Fibroblast of skin of back (primary cell): ENCODE measurements at regions not wholly inside any gene's neighbourhood (a gene's known extent, or its start where the extent isn't known, plus 50 kb on each side); places are given as distances from the start of the nearest gene placed in this dataset.
"Not testable (repeated sequence)": the region's sequence is repeated elsewhere in the genome, so short reads cannot be mapped to it uniquely, and the experiment has no call there.

ENCODE experiments used
- DNase-seq: peaks from one replicate; pipeline ENCODE4 v3.0.0-alpha.2; 2013

- DNase-seq = not testable (repeated sequence)
Observed at GRCh38 chr13:86253497-86253896, 454.3 kb upstream of the SLITRK6 start.

GRCh38 chr13:86255820-86256219 is 456.6 kb upstream of the SLITRK6 start:
- not testable (repeated sequence) for DNase-seq

DNA sequence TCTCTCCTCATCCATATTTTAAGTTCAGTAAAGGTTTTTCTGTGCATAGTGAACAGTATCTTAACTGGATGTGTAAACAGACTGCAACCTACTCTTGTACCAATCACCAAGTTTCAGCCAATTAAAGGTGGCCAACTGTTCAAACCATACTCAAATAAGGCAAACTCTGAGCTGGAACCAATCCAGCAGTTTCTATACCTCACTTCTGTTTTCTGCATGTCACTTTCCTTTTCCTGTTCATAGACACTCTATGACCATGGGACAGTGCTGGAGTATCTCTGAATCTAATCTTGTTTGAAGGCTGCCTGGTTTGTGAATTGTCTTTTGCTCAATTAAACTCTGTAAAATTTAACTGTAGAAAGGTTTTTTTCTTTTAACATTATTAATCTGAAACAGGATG is 470.3 kb upstream of the SLITRK6 start:
- DNase-seq = no peak

DNA sequence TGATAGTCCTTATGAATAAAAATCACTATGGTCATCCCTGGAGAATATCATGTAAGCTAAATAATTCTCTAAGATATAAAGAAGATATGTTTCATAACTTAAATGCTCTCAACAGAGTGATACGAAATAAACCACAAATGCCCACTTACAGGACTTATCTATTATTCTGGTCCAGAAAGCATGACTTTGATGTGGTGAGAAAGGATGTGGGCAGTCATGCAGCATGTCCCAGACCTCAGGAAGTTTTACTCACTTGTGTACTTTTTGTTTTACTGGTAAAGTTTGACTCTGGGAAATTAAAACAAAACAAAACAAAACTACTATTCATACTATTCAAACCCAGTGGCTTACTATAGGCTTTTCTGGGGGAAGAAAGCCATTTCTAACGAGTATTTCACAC is 483.2 kb upstream of the SLITRK6 start:
- peak; percentile 1 for DNase-seq

GRCh38 chr13:86283031-86283430 is 483.8 kb upstream of the SLITRK6 start:
- DNase-seq = no peak

DNA sequence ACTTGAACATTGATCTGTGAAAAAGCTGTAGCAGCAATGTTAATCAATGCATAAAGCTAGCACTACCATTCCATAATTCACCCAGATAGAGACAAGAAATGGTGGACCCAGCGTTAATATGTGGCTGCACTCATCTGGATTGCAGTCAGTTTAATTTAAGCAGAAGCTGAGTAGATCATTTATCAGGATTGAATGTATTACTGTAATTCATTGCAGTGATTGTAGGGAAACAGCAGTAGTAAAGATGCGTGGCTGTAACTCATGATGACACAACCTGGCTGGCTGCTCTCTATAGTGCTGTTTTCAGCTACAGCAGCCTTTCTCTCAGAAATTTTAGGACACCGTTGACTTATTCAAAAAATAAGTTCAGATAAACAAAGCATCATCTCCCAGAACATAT is 499.5 kb upstream of the SLITRK6 start:
- DNase-seq = no peak

DNA sequence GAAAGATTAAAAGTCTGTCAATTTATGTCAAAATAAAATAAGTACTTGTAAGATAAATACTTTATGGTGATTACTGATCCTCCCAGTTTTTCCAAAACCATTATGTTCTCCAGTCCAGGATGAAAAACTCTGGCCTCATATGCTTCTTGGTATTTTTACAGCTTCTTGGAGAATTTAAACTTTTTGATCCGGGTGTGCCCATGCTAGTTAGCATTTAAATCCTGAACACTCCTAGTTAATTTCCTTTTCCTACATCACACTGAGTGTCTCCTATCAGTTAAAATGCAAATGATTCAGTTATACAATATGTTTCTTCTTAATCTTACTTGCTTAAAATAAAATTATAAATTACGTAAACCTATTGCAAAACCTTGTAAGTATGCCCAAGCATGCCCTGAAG is 499.9 kb upstream of the SLITRK6 start:
- no peak for DNase-seq

DNA sequence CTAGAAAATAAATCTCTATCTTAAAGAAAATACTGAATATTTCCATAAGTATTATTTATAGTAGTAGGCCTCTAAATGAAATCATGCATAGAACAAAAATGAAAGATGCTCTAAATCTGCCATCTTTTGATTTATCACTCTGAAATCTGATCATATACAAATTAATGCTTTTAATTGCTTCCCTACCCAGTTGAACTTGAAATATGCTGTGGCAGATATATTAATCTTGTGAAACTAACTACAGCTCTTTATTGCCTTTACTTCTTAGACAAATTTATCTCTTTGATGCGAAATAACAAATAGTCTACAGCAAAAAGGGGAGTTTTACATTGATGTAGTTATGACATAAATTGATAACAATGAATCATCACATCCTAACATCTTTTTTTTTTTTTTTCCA is 510.7 kb upstream of the SLITRK6 start:
- DNase-seq = no peak

- no peak for DNase-seq
Observed at GRCh38 chr13:86313421-86313820, 514.2 kb upstream of the SLITRK6 start.

DNA sequence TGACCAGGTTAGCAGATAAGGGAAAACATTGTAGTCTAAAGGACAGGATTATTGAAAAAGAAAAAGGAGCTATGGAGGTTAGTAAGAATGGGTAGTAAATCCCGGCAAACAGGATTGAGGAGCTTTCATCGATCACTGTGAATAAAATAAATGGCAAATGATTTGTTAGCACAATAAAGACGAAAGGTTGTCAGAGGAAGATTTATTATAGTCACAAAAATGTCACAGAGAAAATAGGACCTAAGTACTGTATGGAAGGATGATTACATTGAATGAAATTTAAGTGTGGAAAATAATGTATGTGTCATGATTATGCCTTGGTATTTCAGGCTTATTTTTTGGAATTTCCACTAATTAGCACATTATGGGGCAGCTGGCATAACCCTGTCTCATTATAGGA is 519.2 kb upstream of the SLITRK6 start:
- DNase-seq = no peak

DNA sequence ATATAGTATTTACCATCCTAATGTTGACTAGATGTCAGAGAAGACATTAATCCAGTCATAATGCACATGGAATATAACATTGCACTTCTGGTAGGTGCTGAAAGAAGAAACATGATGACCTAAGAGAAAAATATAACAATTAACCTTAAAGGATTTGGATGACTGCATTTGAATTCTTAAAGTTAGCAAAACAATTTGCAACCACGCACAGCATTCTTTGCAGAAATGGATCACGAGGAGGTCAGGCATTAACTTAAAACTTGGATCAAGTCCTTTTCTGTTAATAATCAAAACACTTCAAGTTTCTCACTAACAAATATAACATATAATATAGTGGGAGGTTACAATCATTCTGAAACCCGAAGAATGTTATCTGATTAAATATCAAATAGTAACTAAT is 525.0 kb upstream of the SLITRK6 start:
- DNase-seq = no peak

GRCh38 chr13:86355301-86355700 is 556.1 kb upstream of the SLITRK6 start:
- DNase-seq = no peak

- no peak for DNase-seq
Observed at GRCh38 chr13:86357106-86357505, 557.9 kb upstream of the SLITRK6 start.

DNA sequence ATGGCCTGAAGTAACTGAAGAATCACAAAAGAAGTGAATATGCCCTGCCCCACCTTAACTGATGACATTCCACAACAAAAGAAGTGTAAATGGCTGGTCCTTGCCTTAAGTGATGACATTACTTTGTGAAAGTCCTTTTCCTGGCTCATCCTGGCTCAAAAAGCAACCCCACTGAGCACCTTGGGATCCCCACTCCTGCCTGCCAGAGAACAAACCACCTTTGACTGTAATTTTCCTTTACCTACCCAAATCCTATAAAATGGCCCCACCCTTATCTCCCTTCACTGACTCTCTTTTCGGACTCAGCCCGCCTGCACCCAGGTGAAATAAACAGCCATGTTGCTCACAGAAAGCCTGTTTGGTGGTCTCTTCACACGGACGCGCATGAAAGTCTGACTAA is 564.5 kb upstream of the SLITRK6 start:
- DNase-seq = not testable (repeated sequence)

GRCh38 chr13:86368924-86369323 is 569.7 kb upstream of the SLITRK6 start:
- no peak for DNase-seq

DNA sequence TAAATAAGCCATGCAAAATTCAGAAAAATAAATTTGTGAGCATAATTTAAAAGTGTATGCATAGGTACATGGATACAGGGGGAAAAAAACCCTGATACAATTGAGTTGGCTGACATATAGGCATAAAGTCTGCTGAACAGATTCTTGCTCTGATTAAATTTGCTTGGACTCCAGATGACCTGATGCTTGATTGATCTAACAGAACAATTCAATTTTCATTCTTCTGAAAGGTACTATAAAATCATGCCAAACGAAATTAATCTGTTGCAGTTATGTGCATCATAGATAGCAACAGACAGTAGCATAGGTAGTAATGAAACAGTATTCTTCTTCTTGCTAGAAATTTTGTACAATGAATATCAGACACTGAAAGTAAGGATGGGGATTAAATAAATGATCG is 578.2 kb upstream of the SLITRK6 start:
- DNase-seq = no peak

DNA sequence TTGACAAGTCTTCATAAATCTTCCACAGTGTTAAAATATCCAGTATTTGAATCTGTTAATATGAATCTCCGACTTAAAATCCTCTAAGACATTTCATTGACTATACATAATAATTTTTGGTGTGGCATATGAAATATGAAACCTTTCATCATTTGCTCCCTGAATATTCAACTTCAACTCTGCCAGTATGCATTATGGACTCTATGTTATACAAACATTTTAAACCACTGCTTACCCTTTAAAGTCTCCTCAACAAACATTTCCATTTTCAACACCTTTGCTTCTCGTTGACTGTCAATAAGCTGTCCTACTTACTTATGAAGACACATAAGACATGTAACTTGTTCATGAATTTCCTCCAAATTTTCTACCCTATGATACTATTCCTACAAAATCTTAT is 579.4 kb upstream of the SLITRK6 start:
- DNase-seq = no peak

DNA sequence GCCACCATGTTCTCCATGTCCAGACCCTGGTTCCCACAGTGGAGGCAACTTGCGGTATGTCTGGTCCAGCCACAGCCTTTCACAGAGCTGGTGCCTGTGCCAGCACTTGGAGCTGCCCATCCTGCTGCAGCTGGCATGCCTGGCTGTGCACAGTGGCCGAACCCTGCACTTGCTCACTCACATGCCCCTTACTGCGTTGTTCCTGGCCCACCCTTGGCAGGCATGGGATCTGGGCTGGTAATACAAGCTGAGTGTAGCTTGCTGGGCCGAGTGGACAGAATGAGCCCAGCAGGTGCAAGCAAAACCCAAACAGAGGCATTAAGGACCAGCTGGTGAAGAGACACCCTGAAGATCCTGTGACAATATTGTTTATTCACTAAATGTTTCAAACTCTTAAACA is 583.9 kb upstream of the SLITRK6 start:
- no peak for DNase-seq

- DNase-seq = no peak
Observed at GRCh38 chr13:86383561-86383960, 584.3 kb upstream of the SLITRK6 start.

- no peak for DNase-seq
Observed at GRCh38 chr13:86397635-86398034, 598.4 kb upstream of the SLITRK6 start.

DNA sequence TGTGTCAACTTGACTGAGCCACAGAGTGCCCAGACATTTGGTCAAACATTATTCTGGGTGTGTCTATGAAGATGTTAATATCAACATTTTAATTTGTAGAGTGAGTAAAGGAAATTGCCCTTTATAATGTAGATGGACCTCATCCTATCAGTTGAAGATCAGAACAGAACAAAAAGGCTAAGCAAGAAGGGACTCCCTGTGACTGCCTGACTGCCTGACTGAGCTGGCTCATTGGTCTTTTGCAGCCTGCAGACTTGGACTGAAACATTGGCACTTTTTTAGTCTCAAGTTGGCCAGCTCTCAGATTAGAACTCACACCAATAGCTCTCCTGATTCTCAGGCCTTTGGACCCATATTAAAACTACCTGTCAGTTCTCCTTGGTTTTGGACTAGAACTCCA is 600.4 kb upstream of the SLITRK6 start:
- no peak for DNase-seq

DNA sequence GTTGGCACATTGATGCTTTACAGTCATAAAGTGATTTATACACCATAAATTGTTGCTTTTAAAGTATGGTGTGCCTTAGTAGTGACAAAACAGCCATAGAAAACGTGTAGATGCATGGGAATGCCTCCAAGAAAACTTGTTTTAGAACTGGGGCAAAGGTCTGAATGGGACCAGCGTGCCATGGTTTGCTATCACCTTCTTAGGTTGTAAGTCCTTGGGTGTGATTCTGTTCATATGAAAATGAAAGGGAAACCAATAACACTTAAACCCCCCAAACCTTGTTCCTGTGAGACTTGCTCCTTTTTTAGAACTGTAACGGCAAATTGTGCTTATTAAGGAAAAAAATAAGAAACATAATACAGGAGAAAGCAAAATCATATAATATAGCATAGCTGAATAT is 603.3 kb upstream of the SLITRK6 start:
- no peak for DNase-seq

DNA sequence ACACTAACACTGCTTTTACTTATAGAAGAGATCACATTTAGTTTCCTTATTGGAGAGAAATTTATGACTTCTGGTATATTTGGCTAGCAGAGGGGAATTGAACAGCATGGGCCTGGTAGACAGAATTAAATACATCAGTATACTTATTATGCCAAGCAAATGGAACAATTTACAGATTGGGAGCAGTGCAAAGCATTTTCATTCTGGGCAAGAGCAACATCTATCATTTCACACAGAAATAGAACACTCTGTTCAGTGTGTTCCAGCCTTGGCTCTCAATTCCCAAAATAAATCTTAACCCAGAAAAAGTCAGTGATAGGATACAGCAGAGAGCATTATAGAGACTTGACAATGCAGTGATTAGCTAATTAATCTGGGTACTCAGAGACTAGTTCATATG is 604.0 kb upstream of the SLITRK6 start:
- DNase-seq = no peak

- DNase-seq = no peak
Observed at GRCh38 chr13:86409466-86410241, 610.4 kb upstream of the SLITRK6 start.

- DNase-seq = no peak
Observed at GRCh38 chr13:86425170-86425815, 626.1 kb upstream of the SLITRK6 start.
